SK-MEL-5 (cell line): ENCODE measurements at regions not wholly inside any gene's neighbourhood (a gene's known extent, or its start where the extent isn't known, plus 50 kb on each side); places are given as distances from the start of the nearest gene placed in this dataset.

ENCODE experiments used
- DNase-seq: peaks from one replicate; pipeline ENCODE4 v3.0.0-alpha.2; 2016; ENCODE audit warnings: low read depth, low spot score
- in situ Hi-C: cut with HindIII; loops from 2 replicates; pipeline ENCODE4 v1.10.0; 2016; ENCODE audit warnings: low sequenced_read_pairs, high pct_unique_total_duplicates, low pct_unique_long_range_greater_than_20kb

DNA sequence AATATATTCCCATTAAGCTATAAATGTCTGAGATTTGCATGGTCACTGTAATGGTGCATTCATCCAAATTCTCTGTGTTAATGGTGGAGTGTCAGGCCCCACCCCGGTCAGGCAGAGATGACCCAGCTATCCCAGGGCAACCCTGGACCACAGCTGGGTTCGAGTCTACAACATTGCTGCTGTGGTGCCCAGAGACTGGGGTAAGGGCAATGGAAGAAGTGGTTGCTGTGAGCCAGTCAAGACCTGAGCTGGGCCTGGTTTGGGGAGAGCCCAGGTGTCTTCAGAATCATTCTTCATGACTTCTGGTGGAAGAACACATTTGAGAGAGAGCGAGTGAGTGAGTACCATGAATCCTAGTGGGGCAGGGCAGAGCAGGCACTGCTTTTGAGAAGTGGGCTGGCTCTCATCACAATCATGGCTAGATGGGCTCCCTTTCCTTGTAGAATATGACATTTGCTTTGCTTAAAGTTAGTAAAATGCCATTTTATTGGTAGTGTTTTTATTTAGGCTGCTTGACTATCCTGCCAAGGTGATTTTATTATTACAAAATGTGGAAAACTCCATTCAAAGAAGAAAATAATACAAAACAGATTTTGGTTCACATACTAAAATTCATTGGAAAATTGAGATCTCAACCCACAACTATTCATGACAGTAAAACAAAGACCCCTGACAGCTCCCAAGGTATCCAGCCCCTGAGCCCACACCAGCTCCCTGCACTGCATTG lies 125.8 kb upstream of the SLC25A48 start:
- DNase-seq, result no peak
- in situ Hi-C loops, result no loop called here

- DNase-seq, result no peak
- in situ Hi-C loops, result no loop called here
Observed at GRCh38 chr5:135707302-135707701, 127.2 kb upstream of the SLC25A48 start.

DNA sequence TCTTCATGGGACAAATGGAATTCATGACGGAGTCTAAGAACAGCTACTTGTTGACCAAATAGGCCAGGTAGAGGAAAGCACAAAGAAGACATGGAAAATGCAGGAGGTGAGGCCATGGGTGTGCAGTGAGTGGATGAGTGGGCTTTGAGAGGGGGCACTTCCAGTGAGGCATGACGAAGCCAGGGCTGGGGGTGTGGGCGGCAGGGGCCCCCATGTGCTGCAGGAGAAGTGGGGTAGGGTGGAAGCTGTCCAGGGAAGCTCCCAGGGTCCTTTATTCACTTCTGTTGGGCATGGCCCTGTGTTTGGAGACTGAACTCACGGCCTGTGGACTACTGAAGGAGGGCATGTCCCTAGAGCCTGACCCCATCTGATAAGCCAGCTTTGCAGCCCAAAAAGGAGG lies 127.6 kb upstream of the SLC25A48 start:
- in situ Hi-C loops, result no loop called here

DNA sequence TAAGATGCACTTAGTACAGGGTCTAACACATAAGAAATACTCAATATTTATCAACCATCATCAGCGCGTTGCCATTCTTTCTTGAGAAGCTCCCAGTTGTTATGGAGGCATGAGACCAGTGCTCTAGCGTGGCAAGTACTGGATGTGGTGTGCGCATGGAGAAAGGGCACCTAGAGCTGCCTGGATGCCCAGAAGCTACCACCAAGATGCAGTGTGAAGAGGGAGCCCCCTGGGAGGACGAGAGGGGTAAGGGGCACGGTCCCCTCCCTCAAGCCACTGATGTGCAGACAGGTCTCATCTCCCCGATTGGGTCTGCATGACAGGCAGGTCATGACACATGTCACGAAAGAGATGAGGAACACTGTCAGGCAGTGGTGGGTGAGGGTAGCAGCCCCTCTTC lies 127.7 kb upstream of the CXCL14 start:
- no peak for DNase-seq
- in situ Hi-C loops, result no loop called here

More for the DNA sequence above, 127.6 kb upstream of the SLC25A48 start:
- DNase-seq, result no peak

GRCh38 chr5:135705941-135706466 lies 127.2 kb upstream of the CXCL14 start:
- DNase-seq, result no peak
- in situ Hi-C loops, result no loop called here

GRCh38 chr5:135705141-135705631 lies 126.4 kb upstream of the CXCL14 start:
- in situ Hi-C loops, result no loop called here
- DNase-seq, result no peak

GRCh38 chr5:135704616-135705015 lies 125.8 kb upstream of the CXCL14 start:
- no peak for DNase-seq
- in situ Hi-C loops, result no loop called here

GRCh38 chr5:135703016-135703550 lies 124.3 kb upstream of the CXCL14 start:
- DNase-seq, result no peak

DNA sequence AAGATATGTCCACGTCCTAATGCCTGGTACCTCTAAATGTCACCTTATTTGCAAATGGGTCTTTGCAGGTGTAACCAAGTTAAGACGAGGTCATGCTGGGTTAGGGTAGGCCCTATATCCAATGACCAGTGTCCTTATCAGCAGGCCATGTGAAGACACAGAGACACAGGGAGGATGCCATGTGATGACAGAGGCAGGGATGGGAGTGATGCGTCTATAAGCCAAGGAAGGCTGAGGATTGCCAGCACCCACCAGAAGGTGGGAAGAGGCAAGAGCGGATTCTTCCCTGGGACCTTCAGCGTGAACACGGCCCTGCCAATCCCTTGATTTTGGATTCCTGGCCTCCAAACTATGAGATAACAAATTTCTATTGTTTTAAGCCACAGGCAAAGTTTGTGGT lies 123.4 kb upstream of the CXCL14 start:
- in situ Hi-C loops, result no loop called here
- DNase-seq, result no peak

More at GRCh38 chr5:135703016-135703550, 124.3 kb upstream of the CXCL14 start:
- in situ Hi-C loops, result no loop called here

- in situ Hi-C loops, result no loop called here
- DNase-seq, result no peak
Observed at GRCh38 chr5:135700731-135701130, 121.9 kb upstream of the CXCL14 start.

- no peak for DNase-seq
- in situ Hi-C loops, result no loop called here
Observed at GRCh38 chr5:135697959-135698345, 119.2 kb upstream of the CXCL14 start.

GRCh38 chr5:135697251-135697958 lies 118.6 kb upstream of the CXCL14 start:
- in situ Hi-C loops, result no loop called here
- DNase-seq, result no peak

- in situ Hi-C loops, result no loop called here
- no peak for DNase-seq
Observed at GRCh38 chr5:135696317-135696716, 117.5 kb upstream of the CXCL14 start.

GRCh38 chr5:135695656-135696313 lies 117.0 kb upstream of the CXCL14 start:
- in situ Hi-C loops, result no loop called here
- DNase-seq, result no peak

- DNase-seq, result no peak
- in situ Hi-C loops, result no loop called here
Observed at GRCh38 chr5:135694906-135695305, 116.1 kb upstream of the CXCL14 start.

- no peak for DNase-seq
- in situ Hi-C loops, result no loop called here
Observed at GRCh38 chr5:135694012-135694411, 115.2 kb upstream of the CXCL14 start.

DNA sequence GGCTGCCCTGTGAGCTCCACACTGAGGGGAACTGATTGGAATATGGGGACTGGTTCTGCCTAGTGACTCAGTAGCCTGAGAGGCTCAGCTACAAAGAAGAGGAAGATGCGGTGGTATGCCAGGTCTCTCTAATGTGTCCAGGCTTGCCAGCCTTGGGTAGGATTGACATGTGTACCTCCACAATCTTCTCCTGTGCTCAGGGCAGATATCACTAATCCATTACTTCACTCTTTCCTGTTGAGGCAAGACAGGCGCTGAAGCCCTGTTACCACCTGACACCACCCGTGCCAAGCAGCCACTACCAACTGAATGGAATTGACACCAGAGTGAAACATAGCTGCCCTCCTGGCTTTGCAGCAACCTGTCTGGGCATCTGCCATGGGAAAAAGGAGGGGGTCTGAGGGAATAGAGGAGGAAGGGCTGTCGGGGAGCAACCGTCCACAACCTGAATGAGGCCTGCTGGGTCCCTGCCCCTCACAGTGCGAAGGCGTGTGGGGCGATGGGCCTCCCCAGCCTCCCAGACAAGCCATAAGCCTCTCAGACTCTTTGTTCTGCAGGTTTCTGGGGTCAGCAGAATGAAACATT lies 114.7 kb upstream of the CXCL14 start:
- DNase-seq, result no peak
- in situ Hi-C loops, result no loop called here

DNA sequence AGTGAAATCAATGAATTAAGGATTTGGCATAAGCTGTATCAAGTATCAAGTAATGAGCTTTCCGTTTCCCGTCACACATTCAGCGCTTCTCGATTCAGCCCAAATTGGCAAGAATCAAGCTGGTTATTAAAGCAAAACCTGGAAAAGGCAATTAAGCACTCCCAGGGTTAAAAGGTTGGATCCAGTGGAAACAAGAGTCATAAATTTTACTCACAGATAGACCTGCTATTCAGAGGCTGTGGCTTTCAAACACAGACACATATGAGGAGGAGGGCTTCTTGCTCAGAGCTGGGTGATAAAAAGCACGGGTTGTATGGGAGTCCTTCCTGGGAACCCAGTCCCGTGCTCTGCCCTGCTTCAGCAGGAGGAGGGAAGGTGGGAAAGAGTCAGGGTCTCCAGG lies 112.3 kb upstream of the CXCL14 start:
- in situ Hi-C loops, result no loop called here

More for the DNA sequence above, 112.3 kb upstream of the CXCL14 start:
- no peak for DNase-seq
